ENCODE measurements at regions not wholly inside any gene's neighbourhood (a gene's known extent, or its start where the extent isn't known, plus 50 kb on each side); places are given as distances from the start of the nearest gene placed in this dataset.

DNA sequence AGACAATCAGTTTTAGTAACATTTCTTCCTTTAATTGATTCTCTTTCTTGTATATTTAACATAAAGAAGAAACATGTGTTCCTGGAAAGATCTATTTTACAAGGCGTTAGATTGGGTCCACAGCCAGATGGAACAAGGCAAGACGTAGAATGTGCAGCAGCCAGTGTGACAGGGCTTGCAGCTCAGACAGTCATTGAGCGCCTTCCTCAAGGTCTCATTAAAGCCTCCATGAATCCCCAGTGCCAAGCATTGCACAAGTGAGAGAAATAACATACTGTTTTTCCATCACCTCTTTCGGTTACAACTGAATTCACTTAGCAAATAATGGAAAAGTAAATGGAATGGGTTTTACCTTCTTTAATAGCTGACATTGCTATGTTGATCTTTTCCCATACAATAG, 292.5 kb downstream of the USP46 start:
- H4K20me1 ChIP-seq: no peaks in the 10 kb centered on the region
- no peak overlapping the region for H3K9ac ChIP-seq
- H3K9me3 ChIP-seq: no peaks in the 10 kb centered on the region
- peak overlapping the region; percentile 52 for H3K4me2 ChIP-seq
- TF ChIP-seq Cebpa-rat (IDR thresholded peaks at IDR 0.05): no peak
- no peaks in the 10 kb centered on the region for H3K36me3 ChIP-seq
- no peak overlapping the region for H3K4me3 ChIP-seq
- H3K27ac ChIP-seq: no peak overlapping the region
- H3K4me1 ChIP-seq: peaks cover 38% of the 10 kb centered on the region
- no peaks in the 10 kb centered on the region for H3K27me3 ChIP-seq

DNA sequence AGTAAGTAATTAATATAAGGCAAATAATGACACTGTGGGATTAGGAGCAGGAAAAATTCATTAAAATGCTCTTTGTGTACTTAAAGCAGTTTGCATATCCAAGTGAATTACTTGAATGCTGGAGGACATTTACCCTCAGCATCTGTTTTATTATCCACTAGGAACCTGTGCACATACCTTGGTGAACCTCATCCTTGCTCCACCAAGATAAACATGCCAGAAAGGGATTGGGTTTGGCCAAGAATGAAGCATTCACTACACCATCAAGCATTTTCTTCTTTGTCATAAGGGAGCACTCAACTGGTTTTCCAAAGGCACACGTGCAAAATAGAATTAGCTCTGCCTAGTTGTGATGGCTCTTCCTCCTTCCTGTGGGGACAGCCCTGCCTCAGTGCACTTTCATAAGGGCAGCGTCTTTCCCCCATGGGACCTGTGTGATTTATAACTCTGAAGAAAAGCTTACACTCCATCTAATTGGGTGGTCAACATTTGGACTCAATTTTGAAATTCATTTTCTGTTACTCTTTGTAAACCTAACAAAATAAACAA, 291.7 kb downstream of the USP46 start:
- Histone ChIP-seq H4K20me1 (no peaks in the 10 kb centered on the region), H3K4me1 (peaks cover 45% of the 10 kb centered on the region), H3K36me3 (no peaks in the 10 kb centered on the region), H3K9ac (no peak overlapping the region), H3K4me2 (peak overlapping the region; percentile 52), H3K9me3 (no peaks in the 10 kb centered on the region), H3K4me3 (no peak overlapping the region), H3K27me3 (no peaks in the 10 kb centered on the region), H3K27ac (no peak overlapping the region)
- TF ChIP-seq Cebpa-rat (IDR thresholded peaks at IDR 0.05): no peak

DNA sequence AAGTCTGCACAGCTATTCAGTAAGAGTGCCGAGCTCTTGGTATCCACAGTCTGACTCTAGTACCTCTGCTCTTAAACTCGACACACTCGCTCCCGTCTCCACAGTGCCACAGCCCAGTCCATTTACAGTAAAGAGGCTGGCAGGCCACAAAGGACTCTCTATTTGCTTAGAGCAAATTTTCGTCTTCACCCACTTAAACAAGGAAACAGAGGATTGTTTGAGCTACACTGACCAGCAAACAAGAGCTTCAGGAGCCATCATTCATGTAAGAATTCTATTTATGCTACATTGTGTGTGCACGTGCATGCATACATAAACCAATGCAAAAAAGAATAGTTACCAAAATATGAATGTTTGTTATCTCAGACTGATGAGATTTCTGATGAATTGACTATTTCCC, 290.2 kb downstream of the USP46 start:
- no peak overlapping the region for H3K9ac ChIP-seq
- H3K27ac ChIP-seq: no peak overlapping the region
- no peak for TF ChIP-seq Cebpa-rat (IDR thresholded peaks at IDR 0.05)
- no peaks in the 10 kb centered on the region for H3K36me3 ChIP-seq
- no peaks in the 10 kb centered on the region for H4K20me1 ChIP-seq
- no peaks in the 10 kb centered on the region for H3K9me3 ChIP-seq
- H3K27me3 ChIP-seq: no peaks in the 10 kb centered on the region
- H3K4me1 ChIP-seq: peaks cover 60% of the 10 kb centered on the region
- H3K4me3 ChIP-seq: no peak overlapping the region
- no peak overlapping the region for H3K4me2 ChIP-seq

DNA sequence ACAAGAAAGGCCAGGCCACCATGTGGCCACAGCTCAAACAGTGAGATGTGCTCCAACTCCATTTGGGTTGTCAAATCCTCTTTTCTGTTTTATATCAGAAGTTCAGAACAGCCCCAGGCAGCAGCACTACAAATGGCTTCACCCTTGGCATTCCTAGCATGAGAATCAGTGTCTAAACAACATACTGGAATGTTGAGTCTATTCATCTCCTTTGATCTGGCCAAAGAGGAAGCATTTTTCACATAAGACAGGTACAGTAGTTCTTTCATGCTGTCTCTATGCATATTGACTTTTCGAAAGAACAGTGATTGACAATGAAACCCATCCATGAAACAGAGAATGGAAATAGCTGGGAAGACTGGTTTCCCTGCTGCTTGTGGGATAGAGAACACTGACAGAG, 289.5 kb downstream of the USP46 start:
- no peaks in the 10 kb centered on the region for H4K20me1 ChIP-seq
- no peaks in the 10 kb centered on the region for H3K9me3 ChIP-seq
- 0 out of 2 replicates have a peak overlapping the region, but pooled peaks have one; percentile 20 for H3K27ac ChIP-seq
- H3K36me3 ChIP-seq: no peaks in the 10 kb centered on the region
- H3K27me3 ChIP-seq: no peaks in the 10 kb centered on the region
- TF ChIP-seq Cebpa-rat (IDR thresholded peaks at IDR 0.05): no peak
- H3K4me2 ChIP-seq: peak overlapping the region; percentile 62
- H3K9ac ChIP-seq: no peak overlapping the region
- peaks cover 66% of the 10 kb centered on the region for H3K4me1 ChIP-seq
- no peak overlapping the region for H3K4me3 ChIP-seq

DNA sequence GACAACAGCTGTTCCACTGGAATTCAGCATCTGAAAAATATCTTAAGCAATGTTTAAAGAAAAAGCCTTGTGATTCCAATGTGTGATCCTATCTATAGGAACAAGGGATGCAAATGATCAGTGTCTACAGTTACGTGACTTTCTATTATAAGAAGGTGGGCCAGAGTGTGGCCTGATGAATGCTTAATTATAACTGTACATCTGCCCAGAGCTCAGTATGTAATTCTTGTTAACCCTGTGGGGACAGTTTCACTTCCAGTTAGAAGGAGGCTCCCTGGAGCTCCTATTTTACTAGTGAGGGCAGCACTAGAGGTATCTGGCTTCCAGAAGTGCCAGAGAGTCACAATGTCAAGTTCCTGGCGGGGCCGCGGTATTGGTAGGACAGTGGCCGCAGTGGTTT, 288.5 kb downstream of the USP46 start:
- Histone ChIP-seq H4K20me1 (no peaks in the 10 kb centered on the region), H3K4me2 (peak overlapping the region; percentile 62), H3K4me1 (peaks cover 75% of the 10 kb centered on the region), H3K36me3 (no peaks in the 10 kb centered on the region), H3K27ac (0 out of 2 replicates have a peak overlapping the region, but pooled peaks have one; percentile 20), H3K4me3 (no peak overlapping the region), H3K27me3 (no peaks in the 10 kb centered on the region), H3K9me3 (no peaks in the 10 kb centered on the region), H3K9ac (no peak overlapping the region)
- TF ChIP-seq Cebpa-rat (IDR thresholded peaks at IDR 0.05): no peak

DNA sequence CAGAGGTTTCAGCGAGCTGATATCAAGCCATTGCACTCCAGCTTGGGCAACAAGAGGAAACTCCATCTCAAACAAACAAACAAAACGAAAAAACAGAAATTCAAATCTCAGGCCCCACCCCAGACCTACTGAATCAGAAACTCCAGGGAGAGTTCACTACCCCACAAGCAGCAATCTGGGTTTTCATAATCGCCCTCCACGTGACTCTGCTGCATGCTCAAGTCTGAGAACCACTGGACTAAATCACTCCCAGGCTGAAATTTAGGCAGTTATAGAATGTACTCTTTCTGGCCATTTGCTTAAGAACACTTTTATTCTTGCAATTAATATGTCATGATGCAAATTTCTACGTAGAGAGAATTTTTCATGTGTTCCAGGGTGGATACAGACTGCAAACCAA, 287.3 kb downstream of the USP46 start:
- Histone ChIP-seq H3K9me3 (no peaks in the 10 kb centered on the region), H3K4me1 (peaks cover 81% of the 10 kb centered on the region), H3K27me3 (no peaks in the 10 kb centered on the region), H3K36me3 (no peaks in the 10 kb centered on the region), H3K4me3 (no peak overlapping the region), H3K9ac (no peak overlapping the region), H3K4me2 (peak overlapping the region; percentile 62; the same call in 1 of the 2 replicates), H4K20me1 (no peaks in the 10 kb centered on the region), H3K27ac (no peak overlapping the region)
- no peak for TF ChIP-seq Cebpa-rat (IDR thresholded peaks at IDR 0.05)

DNA sequence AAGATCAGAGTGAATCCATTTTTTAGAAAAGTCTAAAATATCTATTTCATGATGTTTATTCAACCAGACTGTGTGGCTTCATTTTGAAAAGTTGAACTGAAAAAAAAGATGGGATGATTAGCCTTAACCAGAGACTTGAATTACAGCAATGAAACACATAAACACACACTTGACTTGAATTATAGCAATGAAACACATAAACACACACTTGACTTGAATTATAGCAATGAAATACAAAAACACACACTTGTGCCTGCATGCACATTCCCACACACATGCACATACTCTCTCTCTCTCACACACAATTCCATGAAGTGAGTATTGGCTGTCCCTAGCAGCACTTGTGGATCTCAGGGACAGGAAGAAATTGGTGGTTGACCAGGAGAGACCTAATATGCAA, 286.8 kb downstream of the USP46 start:
- Histone ChIP-seq H4K20me1 (no peaks in the 10 kb centered on the region), H3K9me3 (no peaks in the 10 kb centered on the region), H3K36me3 (no peaks in the 10 kb centered on the region), H3K4me3 (no peak overlapping the region), H3K9ac (no peak overlapping the region), H3K27me3 (no peaks in the 10 kb centered on the region), H3K27ac (no peak overlapping the region), H3K4me2 (peak overlapping the region; percentile 62), H3K4me1 (peaks cover 81% of the 10 kb centered on the region)
- TF ChIP-seq Cebpa-rat (IDR thresholded peaks at IDR 0.05): no peak

DNA sequence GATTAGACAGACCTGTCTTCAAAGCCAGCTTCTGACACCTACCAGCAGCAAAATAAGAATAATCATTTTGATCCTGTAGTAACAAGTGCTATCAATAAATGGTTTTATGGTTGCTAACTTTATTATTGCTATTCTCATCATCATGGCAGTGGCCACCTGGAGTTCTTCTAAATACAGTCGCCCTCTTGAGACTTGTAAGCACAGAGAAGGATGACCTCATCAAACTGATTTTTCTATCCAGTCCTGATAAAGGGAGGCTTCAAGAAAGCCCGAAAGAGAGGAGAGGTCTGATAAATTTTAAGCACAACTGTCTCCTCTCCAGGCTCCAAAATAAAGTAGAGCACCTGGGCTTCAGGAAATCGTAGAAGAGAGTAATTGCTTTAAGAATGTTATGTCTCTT, 286.4 kb downstream of the USP46 start:
- H3K9me3 ChIP-seq: no peaks in the 10 kb centered on the region
- peaks cover 76% of the 10 kb centered on the region for H3K4me1 ChIP-seq
- peak overlapping the region; percentile 28; the same call in 1 of the 2 replicates for H3K9ac ChIP-seq
- H3K36me3 ChIP-seq: no peaks in the 10 kb centered on the region
- peak overlapping the region; percentile 62 for H3K4me2 ChIP-seq
- no peak for TF ChIP-seq Cebpa-rat (IDR thresholded peaks at IDR 0.05)
- no peak overlapping the region for H3K4me3 ChIP-seq
- no peak overlapping the region for H3K27ac ChIP-seq
- H4K20me1 ChIP-seq: no peaks in the 10 kb centered on the region
- no peaks in the 10 kb centered on the region for H3K27me3 ChIP-seq

DNA sequence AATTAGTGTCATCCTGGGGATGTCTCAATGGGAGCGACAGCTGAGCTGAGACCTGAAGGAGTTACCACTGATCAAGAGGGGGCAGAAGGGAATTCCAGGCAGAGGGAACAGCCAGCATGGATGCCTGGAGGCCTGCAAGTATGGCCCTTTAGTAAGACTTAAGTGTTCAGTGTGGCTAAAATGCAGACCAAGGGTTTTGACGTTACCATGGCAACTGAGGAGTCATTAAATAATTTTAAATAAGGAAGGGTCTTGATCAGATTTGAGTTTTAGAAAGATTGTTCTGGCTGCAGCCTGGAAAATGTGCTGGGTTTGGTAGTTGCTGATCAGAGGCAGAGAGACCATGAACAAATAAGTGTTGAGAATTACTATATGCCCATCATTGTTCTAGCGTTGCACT, 285.5 kb downstream of the USP46 start:
- Histone ChIP-seq H3K9ac (no peak overlapping the region), H3K4me1 (peaks cover 74% of the 10 kb centered on the region), H3K4me2 (peak overlapping the region; percentile 62; the same call in 1 of the 2 replicates), H3K4me3 (no peak overlapping the region), H3K9me3 (no peaks in the 10 kb centered on the region), H3K36me3 (no peaks in the 10 kb centered on the region), H4K20me1 (no peaks in the 10 kb centered on the region), H3K27ac (no peak overlapping the region), H3K27me3 (no peaks in the 10 kb centered on the region)
- no peak for TF ChIP-seq Cebpa-rat (IDR thresholded peaks at IDR 0.05)

DNA sequence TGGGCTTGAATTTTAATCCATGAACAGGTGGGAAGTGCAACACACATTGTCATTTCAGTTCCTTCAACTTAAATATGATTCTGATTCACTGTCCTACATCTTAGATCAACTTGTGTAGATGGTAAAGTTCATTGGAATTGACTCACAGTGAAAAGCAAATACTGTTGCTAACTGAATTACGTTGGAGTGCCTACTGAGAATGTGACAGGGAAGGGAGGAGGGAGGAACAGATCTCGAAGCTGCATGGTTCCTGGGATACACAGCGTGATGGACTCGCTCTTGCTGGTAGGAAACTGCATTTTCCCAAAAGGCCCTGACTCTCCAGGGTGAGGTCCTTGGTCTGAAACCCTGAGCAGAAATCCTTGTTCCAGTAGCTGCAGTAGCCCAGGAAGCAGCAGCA, 284.2 kb downstream of the USP46 start:
- peak overlapping the region; percentile 30; the same call in 1 of the 2 replicates for H3K27ac ChIP-seq
- H3K9ac ChIP-seq: no peak overlapping the region
- peak overlapping the region; percentile 21 for H3K4me2 ChIP-seq
- no peaks in the 10 kb centered on the region for H3K27me3 ChIP-seq
- no peaks in the 10 kb centered on the region for H4K20me1 ChIP-seq
- no peak overlapping the region for H3K4me3 ChIP-seq
- no peaks in the 10 kb centered on the region for H3K9me3 ChIP-seq
- H3K36me3 ChIP-seq: no peaks in the 10 kb centered on the region
- peaks cover 68% of the 10 kb centered on the region for H3K4me1 ChIP-seq
- no peak for TF ChIP-seq Cebpa-rat (IDR thresholded peaks at IDR 0.05)
